Cardiac fibroblast (primary cell): ENCODE measurements at regions not wholly inside any gene's neighbourhood (a gene's known extent, or its start where the extent isn't known, plus 50 kb on each side); places are given as distances from the start of the nearest gene placed in this dataset.

Source experiments
- DNase-seq, 2 donors: peaks; one replicate each; pipeline versions ENCODE4 v3.0.0 to v3.0.0-alpha.2; 2010; ENCODE audit warnings: low read depth in 2 of 2
- H3K4me3 ChIP-seq, 2 donors: replicated peaks in 1 of 2; 1 replicate in 1 of 2; 2 replicates in 1 of 2; pipeline ENCODE4 v1.5.1; 2011; ENCODE audit warnings: low read depth in 2 of 2, low read length in 2 of 2, mild to moderate bottlenecking in 2 of 2, moderate library complexity in 1 of 2
- TF ChIP-seq, protein P1 (sequence below): IDR thresholded peaks from one replicate; pipeline ENCODE4 v1.5.1; 2011; ENCODE audit warnings: low read depth, mild to moderate bottlenecking, low read length, inconsistent platforms

DNA sequence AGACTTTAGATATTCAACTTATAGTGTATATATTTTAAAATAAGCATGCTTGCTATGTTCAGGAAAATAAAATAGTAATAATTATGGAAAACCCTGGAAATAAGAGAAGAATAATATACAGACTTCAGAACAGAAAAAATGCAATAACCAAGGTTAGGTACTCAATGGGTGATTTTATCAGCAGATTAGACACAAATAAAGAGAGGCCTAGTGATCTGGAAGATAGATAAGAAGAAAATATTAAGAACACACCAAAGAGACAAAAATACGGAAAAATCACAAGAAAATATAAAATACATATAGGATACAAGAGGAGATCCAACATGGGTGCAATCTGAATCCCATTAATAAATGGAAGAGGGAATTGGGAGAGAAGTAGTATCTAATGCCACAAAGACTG lies 1348.5 kb upstream of the WWC1 start:
- DNase-seq: no peak
- TF ChIP-seq, protein P1, sequence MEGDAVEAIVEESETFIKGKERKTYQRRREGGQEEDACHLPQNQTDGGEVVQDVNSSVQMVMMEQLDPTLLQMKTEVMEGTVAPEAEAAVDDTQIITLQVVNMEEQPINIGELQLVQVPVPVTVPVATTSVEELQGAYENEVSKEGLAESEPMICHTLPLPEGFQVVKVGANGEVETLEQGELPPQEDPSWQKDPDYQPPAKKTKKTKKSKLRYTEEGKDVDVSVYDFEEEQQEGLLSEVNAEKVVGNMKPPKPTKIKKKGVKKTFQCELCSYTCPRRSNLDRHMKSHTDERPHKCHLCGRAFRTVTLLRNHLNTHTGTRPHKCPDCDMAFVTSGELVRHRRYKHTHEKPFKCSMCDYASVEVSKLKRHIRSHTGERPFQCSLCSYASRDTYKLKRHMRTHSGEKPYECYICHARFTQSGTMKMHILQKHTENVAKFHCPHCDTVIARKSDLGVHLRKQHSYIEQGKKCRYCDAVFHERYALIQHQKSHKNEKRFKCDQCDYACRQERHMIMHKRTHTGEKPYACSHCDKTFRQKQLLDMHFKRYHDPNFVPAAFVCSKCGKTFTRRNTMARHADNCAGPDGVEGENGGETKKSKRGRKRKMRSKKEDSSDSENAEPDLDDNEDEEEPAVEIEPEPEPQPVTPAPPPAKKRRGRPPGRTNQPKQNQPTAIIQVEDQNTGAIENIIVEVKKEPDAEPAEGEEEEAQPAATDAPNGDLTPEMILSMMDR: no peak
- H3K4me3 ChIP-seq: no peak overlapping the region

DNA sequence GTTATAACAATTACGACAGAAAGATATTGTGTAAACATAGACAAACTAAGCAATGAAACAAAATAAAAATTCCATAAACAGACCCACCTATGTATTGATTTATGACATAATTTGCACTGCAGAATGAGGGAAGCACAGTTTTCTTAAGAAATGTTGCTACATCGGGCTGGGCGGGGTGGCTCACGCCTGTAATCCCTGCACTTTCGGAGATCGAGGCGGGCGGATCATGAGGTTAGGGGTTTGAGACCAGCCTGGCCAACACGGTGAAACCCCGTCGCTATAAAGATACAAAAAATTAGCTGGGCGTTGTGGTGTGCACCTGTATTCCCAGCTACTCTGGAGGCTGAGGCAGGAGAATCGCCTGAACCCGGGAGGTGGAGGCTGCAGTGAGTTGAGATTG lies 1344.4 kb upstream of the WWC1 start:
- no peak for DNase-seq
- TF ChIP-seq, protein P1: no peak
- no peak overlapping the region for H3K4me3 ChIP-seq

DNA sequence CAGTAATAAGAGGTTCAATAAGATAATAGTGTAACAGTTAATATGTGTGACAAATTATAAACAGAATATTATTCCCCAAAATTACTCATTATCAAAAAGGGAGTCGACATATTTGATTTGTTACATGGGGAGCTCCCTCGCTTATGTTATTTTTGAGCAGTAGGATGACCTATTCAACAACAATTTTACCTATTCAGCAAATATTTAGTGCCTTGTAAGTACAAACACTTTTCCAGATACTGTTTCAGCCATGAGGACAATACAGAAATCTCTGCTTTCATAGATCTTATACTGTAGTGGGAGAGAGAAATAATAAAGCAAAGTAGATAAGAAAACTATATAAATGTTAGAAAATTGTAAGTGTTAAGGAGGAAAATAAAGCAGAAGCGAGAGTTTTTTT lies 1342.8 kb upstream of the WWC1 start:
- H3K4me3 ChIP-seq: no peak overlapping the region
- no peak for DNase-seq
- TF ChIP-seq, protein P1: no peak

DNA sequence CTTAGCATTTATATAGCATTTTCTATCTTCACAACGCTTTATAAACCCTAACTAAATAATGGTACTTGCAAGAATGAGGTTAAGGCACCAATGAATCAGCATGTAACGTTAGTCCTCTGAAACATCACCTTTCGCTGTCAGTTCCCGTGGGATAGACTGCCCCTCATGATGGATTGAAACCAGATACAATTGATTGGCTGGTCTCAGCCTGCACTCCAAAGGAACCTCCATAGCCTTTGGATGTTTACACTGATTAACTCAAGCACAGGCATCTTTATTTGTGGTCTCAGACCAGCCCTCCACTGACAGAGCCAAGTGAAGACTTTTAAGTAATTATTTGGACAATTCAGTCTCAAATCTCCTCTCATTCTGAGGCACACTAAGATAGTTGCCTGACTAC lies 1339.4 kb upstream of the WWC1 start:
- TF ChIP-seq, protein P1: no peak
- no peak overlapping the region for H3K4me3 ChIP-seq
- no peak for DNase-seq

DNA sequence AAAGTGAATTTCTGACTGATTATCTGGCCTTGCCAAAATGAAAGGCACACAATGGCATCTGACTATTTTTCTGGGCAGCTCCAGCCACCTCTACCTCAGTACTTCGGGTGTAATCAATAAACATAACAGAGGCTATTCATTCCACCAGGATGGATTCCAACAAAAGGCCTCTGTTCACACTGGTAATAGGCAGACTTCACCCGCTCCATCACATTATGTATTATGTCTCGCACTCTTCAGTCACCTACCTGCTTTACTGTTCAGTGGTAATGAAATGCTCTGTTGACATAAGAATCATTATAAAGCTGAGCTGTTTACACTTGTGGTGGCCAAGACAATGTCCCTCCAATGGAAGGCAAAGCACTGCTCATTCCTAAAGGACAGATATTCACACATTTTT lies 1333.7 kb upstream of the WWC1 start:
- no peak overlapping the region for H3K4me3 ChIP-seq
- TF ChIP-seq, protein P1: no peak
- no peak for DNase-seq

DNA sequence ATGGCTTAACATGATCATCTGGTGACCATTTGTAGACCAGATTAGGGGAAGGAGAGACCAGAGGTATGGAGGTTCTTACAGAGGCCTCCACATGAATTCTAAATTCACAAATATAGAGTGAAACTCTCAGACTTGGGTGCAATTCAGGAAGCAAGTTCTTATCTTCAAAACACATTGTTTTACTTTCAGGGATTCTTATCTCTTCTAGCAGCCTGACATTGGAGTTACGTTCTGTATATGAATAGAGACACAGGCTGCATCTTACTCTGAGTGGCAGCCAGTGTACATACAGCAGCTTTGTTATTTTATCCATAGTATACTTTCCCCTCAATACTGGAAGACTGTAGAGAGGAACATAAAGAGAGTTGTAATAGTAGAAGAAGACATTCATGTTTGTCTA lies 1331.7 kb upstream of the WWC1 start:
- no peak for DNase-seq
- no peak overlapping the region for H3K4me3 ChIP-seq
- TF ChIP-seq, protein P1: no peak

DNA sequence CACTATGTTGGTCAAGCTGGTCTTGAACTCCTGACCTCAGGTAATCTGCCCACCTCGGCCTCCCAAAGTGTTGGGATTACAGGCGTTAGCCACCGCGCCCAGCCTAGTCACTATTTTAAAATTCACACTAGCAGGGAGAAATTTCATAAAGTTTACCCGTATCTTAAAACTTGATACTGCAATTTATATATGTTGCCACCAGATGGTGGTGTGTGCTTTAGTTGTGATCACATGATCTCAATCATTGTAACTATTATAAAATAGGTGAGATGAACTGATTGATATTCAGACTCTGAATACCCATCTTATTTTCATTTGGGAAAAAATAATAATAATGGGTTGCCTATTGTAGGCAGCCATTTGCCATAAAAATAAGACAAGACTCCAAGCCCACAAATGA lies 1330.4 kb upstream of the WWC1 start:
- TF ChIP-seq, protein P1: no peak
- peak; percentile 2 to 6 for DNase-seq
- no peak overlapping the region for H3K4me3 ChIP-seq
